VCaP (cell line): ENCODE measurements at regions not wholly inside any gene's neighbourhood (a gene's known extent, or its start where the extent isn't known, plus 50 kb on each side); places are given as distances from the start of the nearest gene placed in this dataset.
A peak's percentile ranks its signal among the peaks of the same experiment; 100 is the strongest.

Experiments
- H3K27ac ChIP-seq: fragments of 450-650 bp; 2 replicates; pipeline ENCODE4 v1.5.1; 2017
- CTCF ChIP-seq: fragments of 450-650 bp; conservative IDR thresholded peaks from 2 replicates; pipeline ENCODE4 v1.5.1; 2017; ENCODE audit warnings: mild to moderate bottlenecking, moderate library complexity

GRCh38 chr1:222171005-222171404, 376.9 kb downstream of the HHIPL2 start:
- TF ChIP-seq CTCF, result peak; percentile 83
- H3K27ac ChIP-seq, result no peak overlapping the region

- no peak for TF ChIP-seq CTCF
These were observed 379.3 kb downstream of the HHIPL2 start for GRCh38 chr1:222168621-222169020.

GRCh38 chr1:222167896-222168295, 380.0 kb downstream of the HHIPL2 start:
- no peak for TF ChIP-seq CTCF
- H3K27ac ChIP-seq, result no peak overlapping the region

More at GRCh38 chr1:222168621-222169020, 379.3 kb downstream of the HHIPL2 start:
- no peak overlapping the region for H3K27ac ChIP-seq

GRCh38 chr1:222167111-222167510, 380.8 kb downstream of the HHIPL2 start:
- peak; percentile 87 for TF ChIP-seq CTCF
- no peak overlapping the region for H3K27ac ChIP-seq

- no peak overlapping the region for H3K27ac ChIP-seq
- TF ChIP-seq CTCF, result no peak
These were observed 382.3 kb downstream of the HHIPL2 start for GRCh38 chr1:222165629-222166028.

GRCh38 chr1:222163895-222164294, 384.0 kb downstream of the HHIPL2 start:
- no peak for TF ChIP-seq CTCF
- H3K27ac ChIP-seq, result no peak overlapping the region

- TF ChIP-seq CTCF, result no peak
- no peak overlapping the region for H3K27ac ChIP-seq
These were observed 386.2 kb downstream of the HHIPL2 start for GRCh38 chr1:222161676-222162075.

GRCh38 chr1:222157612-222158011, 390.3 kb downstream of the HHIPL2 start:
- TF ChIP-seq CTCF, result no peak
- no peak overlapping the region for H3K27ac ChIP-seq
